GM21360 (cell line): ENCODE measurements at regions not wholly inside any gene's neighbourhood (a gene's known extent, or its start where the extent isn't known, plus 50 kb on each side); places are given as distances from the start of the nearest gene placed in this dataset.

Experiments
- ATAC-seq: cut with Tn5 transposase; IDR thresholded peaks from one replicate; pipeline ENCODE4 v1.9.1; 2021; ENCODE audit warnings: mild to moderate bottlenecking, moderate library complexity; ENCODE audit not compliant: unreplicated experiment

GRCh38 chr3:139197251-139197650 is 146.6 kb upstream of the MRPS22 start:
- no peak for ATAC-seq

- ATAC-seq: no peak
Measured at GRCh38 chr3:139198186-139198585, 145.6 kb upstream of the MRPS22 start.

- ATAC-seq: no peak
Measured at GRCh38 chr3:139198929-139199328, 144.9 kb upstream of the MRPS22 start.

- ATAC-seq: no peak
Measured at GRCh38 chr3:139199421-139200010, 144.3 kb upstream of the MRPS22 start.

GRCh38 chr3:139201446-139202225 is 142.2 kb upstream of the MRPS22 start:
- no peak for ATAC-seq

GRCh38 chr3:139202226-139202958 is 141.4 kb upstream of the MRPS22 start:
- ATAC-seq: no peak

- no peak for ATAC-seq
Measured at GRCh38 chr3:139202959-139203349, 140.9 kb upstream of the MRPS22 start.

- ATAC-seq: no peak
Measured at GRCh38 chr3:139203752-139204151, 140.1 kb upstream of the MRPS22 start.

GRCh38 chr3:139204728-139205127 is 139.1 kb upstream of the MRPS22 start:
- no peak for ATAC-seq

- no peak for ATAC-seq
Measured at GRCh38 chr3:139213936-139214335, 129.9 kb upstream of the MRPS22 start.

- no peak for ATAC-seq
Measured at GRCh38 chr3:139216958-139217357, 126.9 kb upstream of the MRPS22 start.

GRCh38 chr3:139217633-139218032 is 126.2 kb upstream of the MRPS22 start:
- ATAC-seq: no peak

- no peak for ATAC-seq
Measured at GRCh38 chr3:139218046-139218445, 125.8 kb upstream of the MRPS22 start.

GRCh38 chr3:139219463-139219862 is 124.4 kb upstream of the MRPS22 start:
- no peak for ATAC-seq

- ATAC-seq: no peak
Measured at GRCh38 chr3:139222100-139222657, 121.6 kb upstream of the MRPS22 start.

- ATAC-seq: no peak
Measured at GRCh38 chr3:139225548-139225947, 118.3 kb upstream of the MRPS22 start.

GRCh38 chr3:139226731-139227130 is 117.1 kb upstream of the MRPS22 start:
- no peak for ATAC-seq

- no peak for ATAC-seq
Measured at GRCh38 chr3:139227165-139227564, 116.7 kb upstream of the MRPS22 start.

- ATAC-seq: no peak
Measured at GRCh38 chr3:139227827-139228226, 116.0 kb upstream of the MRPS22 start.

- ATAC-seq: no peak
Measured at GRCh38 chr3:139230391-139230790, 113.4 kb upstream of the MRPS22 start.

GRCh38 chr3:139231555-139232281 is 112.1 kb upstream of the MRPS22 start:
- no peak for ATAC-seq
